ENCODE measurements at regions not wholly inside any gene's neighbourhood (a gene's known extent, or its start where the extent isn't known, plus 50 kb on each side); places are given as distances from the start of the nearest gene placed in this dataset.

DNA sequence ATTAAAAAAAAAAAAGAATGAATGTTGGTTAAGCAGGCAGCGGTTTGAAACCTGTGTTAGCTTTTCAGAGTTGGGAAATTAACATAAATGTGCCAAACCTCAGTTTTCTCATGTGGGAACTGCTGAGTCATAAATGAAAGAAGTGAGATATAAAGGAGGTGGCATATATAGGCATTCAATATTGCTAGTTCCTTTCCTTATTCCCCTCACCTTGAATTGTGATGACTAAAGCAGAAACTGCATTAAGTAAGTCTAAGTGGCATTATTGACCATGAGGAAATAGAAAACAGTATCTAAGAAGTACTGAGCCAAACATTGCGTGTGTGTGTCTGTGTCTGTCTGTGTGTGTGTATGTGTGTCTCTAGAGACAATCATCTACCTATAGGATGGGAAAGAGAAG, 691.2 kb downstream of the TLR4 start:
- DNase-seq (ENCODE audit: low spot score): no peak

DNA sequence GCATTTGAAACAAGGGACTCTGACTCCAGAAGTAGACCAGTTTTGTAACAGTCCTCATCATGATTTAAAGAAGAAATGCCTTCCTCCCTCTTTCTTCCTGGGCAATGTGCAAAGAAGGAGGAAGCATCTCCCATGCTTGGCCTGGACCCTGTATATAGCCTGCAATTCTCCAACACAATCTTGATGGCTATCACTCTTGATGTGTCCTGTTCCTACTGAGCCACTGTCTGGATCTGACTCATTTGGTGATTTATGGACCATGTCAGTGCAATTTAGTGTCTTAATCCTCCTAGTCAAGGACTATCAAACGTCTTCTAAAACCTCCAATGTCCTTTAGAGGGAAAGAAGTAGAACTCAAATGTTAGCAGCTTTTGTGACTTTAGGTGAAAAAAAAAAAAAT, 697.3 kb downstream of the TLR4 start:
- DNase-seq (ENCODE audit: low spot score): no peak

DNA sequence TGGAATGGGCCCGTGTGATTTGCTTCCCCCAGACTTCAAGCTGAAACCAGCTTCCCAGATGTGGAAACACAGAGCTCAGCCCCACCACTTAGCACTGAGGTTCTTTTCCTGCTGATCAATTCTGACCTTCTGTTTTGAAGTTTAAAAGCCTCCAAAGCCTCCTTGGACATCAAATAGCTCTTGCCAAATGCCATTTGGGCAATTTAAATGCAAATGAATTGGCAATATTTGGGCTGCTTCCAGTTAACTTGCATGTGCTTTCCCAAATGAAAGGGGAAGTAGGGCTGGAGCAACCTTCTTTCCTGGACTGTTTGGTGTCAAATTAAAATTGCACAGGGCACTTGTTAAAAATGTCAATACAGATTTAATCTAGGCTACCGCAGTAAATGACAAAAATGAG, 710.5 kb downstream of the TLR4 start:
- DNase-seq (ENCODE audit: low spot score): no peak

DNA sequence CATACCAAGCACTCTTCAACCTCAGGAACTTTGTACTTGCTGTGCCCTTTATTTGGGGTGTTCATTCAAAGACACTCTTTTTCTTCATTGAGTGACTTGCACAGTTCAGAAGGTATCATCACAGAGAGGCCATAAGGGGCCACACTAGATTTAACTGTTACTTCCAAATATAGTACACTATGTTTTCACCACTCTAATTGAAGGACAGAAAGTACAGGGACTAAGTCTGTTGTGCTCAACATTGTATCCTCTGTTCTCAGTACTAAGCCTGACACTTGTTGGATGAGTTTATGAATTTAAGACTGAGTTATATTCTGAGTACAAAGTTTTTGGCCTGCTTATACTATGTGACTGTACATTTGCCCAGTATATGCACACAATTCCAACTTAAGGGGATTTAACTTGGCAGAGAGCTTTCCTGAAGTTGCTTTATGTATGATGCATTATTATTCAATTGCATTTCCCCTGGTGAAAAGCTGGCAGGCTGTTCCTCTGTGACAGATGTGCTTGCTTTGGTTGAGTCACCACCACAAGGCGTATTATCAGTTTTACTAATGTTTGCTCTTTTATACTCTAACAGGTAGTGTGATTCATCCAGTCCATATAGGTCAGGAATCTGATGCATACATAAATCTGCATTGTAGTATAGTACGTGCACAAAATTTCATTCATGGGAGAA, 714.8 kb downstream of the TLR4 start:
- DNase-seq (ENCODE audit: low spot score): no peak

DNA sequence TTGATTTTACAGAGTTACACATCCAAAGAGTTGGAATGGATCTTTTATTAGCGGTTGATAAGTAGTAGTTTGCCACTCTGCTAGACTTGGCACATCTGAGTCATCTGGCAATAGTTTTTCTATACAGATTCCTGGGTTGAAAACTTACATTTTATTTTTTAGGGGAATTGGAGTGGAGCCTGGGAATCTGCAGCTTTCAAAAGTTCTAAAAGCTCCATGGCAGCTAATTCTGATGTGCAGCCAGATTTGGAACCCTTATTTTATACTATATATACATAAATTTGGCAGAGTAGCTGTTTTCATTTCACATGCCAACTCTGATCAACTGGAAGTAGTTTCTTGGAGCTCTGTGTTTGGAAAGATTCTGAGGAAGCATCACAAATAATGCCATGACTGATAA, 715.5 kb downstream of the TLR4 start:
- DNase-seq (ENCODE audit: low spot score): no peak

DNA sequence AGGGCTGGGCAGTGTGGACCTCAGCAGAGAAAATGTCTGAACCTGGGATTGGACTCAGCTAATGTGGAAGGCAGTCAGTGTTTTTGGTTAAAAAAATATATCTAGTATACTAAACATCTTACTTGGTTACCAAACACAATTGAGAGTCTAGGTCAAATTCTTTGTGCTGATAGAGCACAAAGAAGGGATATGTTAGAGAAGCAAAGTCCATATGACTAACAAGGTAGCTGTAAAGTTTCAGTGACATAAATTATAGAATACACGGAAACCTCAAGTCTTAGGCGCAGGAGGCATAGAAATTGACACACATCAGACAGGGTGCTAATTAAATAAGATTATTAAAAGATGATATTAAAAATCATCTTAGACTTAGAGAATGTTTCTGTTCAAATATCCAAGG, 718.3 kb downstream of the TLR4 start:
- DNase-seq (ENCODE audit: low spot score): no peak

DNA sequence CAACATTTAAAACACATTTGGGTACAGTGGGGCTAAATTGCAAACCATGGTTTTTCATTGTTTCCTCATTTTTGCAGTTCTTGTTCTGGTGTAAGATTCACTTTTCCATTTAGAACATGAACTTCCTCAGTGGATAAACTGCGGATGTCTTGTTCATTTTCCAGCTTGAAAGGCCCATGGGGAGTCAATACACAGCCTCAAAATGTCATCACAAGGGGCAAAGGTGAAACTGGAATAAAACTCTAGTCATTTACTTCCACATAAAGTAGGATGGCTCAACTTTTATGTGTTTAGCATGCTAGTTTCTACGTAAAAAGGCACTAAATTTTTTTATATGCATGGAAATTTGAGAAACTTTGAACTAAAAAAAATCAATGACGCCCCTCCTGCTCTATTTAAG, 718.8 kb downstream of the TLR4 start:
- DNase-seq (ENCODE audit: low spot score): no peak

DNA sequence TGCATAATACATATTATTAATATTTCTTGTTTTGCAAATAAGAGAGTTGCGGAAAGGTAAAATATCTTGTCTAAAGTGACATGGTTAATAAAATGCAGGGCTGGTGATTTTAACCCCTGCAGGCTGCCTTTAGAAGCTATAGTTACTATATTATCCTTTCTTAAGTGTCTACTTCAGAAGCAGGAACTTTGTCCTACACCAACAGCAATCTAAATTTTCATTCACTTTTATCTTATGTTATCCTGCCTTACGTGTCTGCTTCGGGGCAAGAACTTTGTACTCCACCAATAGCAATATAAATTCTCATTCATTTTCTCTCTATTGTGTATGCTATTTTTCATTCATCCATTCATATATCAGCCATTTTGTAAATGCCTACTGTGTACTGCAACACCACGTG, 719.5 kb downstream of the TLR4 start:
- DNase-seq (ENCODE audit: low spot score): no peak

DNA sequence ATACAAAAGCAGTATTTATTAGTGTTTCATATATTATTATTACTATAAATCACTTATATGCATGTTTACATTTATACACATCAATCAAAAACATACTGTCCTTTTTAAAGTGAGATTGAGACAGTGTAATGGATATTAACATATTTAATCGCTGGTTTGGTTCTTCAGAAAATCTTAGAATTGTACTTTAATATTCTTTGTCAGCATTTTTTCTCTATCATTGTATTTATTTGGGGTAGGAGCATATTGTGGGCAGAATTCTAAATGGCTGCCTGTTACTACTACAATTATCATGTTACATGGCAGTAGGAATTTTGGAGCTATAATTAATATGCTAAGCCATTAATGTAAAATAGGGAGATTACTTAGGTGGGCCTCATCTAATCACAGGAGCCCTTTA, 722.6 kb downstream of the TLR4 start:
- DNase-seq (ENCODE audit: low spot score): no peak

DNA sequence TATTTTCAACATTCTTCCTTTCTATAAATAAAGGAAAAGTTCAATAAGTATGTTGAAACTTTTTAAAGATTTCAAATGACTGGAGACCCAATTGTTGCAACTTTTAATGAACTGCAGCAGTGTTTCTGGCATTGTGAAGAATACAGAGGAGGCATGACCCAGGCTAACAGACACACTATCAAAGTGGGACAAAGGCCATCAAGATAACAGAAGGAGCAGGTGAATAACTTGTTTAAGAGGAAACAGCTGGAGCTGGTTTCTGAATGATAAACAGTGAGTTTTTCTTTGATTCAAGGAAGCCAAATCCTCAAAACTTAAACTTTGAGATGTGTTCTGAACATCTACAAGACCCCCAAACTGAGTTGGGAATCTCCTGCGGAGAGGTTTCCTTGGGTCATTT, 734.6 kb downstream of the TLR4 start:
- peak; percentile 9 for DNase-seq (ENCODE audit: low spot score)

DNA sequence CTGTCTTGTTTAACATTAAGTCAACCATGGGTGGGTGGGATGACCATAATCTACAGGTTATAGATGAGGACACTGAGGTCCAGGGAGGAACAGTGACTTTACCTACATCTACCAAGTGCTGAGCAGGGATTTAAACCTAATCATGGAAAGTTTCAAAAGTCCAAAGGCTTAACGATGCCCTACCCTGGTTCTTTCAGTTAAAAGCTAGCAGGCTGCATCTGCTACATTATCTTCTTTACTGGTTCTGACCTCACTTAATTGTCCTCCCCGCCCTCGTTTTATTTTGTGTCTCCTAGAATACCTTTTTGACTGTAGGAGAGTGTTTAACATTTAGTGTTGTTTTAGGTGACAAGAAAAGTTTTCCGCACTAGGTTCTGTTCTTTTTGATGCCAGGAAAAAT, 735.2 kb downstream of the TLR4 start:
- no peak for DNase-seq (ENCODE audit: low spot score)

DNA sequence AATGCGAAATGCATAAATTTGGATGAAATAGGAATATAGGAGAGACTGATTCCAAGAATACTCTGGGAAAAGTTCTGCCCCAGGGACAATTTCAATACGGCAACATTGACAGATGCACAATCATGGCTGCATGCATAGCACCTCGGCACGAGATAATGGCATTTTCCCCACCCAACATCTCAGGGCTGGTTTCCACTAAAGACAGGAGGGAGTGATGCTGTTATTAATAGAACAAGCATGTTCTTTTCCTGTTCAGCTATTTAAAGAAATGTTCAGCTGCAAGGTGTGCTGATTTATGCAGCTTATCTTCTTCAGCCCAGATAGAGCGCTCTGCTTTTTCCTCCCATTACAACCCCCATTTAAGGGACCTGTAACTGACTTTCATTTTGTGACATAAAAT, 740.2 kb downstream of the TLR4 start:
- DNase-seq (ENCODE audit: low spot score): no peak

DNA sequence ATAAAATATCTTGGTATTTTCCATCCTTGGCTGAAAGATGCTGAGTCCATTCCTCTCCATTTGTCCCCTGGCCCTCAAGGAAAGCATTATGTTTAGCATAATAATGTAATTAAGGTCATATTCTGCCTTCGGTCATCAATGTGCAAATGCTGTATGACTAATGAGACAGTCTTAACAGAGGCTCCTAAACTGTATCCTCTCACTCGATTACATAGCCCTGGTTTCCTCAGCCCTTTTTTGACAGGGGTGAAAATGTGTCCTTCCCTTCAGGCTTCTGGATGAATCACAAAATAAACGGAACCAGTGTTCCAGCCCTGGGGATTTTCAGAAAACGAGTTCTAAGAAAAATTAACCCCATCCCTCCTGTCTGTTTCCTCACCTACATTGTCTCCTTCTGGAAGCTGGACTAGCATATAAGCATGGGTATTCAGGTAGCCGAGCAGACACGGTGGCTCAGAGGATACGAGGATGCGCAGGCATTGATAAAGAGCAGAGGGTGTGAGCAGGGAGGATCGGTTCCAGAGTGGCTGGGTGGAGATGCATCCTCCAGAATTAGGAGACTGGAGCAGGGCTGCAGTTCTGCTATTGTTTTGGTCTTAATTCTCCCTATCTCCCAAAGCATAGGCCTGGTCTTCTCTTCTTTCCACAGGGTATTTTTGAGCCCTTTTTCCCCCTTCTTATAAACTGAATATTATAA, 742.9 kb downstream of the TLR4 start:
- DNase-seq (ENCODE audit: low spot score): no peak

DNA sequence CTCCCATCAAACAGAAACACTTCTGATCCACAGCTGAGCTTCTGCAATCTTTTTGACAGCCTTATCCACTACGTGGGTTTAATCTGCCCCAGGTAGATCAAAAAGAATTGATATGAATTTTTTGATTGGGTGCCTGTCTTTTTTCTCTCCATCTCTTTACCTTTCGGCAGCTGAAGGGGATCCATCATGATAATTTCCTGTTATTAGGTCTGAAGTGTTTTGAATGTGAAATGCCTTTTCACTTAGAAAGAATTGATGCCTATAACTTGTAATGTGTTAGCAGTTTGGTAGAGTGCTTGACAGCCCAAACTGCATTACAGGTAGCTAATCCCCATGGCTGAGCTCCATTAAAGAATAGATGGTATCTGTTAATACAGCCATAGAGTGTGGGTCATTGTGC, 745.4 kb downstream of the TLR4 start:
- DNase-seq (ENCODE audit: low spot score): no peak

DNA sequence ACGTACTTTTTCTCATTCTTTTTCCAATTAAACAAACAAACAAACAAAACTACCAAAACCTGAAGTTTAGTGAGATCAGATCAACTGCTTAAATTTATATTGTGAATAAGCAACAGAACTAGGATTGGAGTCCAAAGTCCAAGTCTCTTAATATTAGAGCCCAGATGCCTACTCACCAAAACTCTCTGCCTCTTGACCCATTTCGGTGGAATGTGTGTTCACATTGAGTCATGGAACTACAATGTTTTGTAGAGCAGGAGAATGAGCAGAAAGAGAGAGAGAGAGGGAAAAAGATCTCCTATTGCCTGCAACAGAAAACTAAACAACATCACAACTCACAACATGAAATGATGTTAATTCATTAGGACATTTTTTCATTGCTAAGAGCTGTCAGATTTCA, 751.1 kb downstream of the TLR4 start:
- no peak for DNase-seq (ENCODE audit: low spot score)

DNA sequence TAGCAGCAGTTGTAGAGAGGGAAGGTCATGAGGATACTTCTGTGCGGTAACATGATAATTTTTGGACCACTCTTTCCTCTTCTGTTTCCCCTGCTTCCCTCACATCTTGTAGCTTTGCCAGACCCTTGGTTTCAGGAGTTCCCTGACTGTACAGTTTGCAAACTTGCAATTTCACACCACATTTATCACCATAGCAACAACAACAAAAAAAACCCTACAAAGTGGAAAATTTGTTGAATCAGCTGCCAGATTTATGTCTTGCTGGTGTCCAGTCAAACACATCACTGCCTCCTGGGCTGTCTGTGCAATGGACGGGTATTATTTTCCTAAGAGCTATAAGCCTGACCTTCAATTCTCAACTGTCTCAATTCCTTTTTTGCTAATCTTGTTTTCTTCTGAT, 751.6 kb downstream of the TLR4 start:
- DNase-seq (ENCODE audit: low spot score): no peak

DNA sequence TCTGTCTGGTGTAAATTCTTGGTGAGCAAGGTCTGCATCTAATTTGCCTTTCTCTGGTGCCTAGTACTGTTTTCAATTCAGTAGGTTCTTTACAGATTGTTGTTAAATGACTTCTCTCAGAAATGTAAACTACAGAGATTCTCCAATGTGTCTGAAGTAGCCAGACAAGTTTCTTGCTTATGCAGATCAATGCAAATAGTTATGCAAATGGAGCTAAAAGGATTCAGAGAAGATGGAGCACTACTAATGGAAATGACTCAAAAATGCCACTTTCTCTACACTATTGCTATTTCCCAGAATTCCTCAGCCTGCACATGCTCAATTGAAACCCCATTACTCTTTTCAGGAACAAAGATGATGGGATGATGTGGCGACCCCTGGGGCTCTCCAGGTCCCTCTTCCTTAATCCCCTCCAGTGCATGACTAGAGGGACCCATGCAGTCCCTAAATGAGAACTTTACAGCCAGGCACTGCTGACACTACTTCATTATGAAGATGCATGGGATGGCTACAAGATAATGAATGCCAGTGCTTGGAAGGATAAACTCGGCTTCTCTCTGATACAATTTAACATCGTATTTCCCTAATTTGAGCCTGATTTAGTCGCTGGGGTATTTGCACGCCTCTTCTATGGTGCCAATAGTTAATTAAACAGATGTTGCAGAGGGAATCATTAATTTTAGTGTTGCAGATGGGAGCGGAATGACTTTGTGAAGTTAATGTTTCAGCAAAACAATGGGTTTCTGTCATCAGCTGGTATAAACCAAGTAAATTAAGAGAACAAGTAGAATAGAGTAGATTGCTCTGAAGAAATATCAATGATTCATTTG, 753.2 kb downstream of the TLR4 start:
- DNase-seq (ENCODE audit: low spot score): no peak

DNA sequence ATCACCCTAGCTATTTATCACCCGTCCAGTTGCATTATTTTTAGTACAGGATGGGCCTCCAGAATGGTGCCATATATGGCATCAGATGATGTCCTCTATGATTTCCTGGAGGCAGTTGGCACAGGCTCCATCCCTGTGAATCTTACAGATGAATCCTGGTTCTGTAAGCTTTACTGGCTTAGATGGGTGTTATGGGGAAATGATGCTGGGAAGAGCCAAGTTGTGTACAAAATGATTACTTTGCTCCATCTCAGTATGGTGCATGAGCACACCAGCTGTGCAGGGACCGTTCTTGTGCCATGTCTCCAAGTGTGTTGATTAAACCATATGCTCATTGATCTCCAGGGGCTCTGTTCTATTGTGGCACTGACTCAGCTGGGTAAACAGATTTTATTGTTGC, 755.7 kb downstream of the TLR4 start:
- DNase-seq (ENCODE audit: low spot score): no peak

DNA sequence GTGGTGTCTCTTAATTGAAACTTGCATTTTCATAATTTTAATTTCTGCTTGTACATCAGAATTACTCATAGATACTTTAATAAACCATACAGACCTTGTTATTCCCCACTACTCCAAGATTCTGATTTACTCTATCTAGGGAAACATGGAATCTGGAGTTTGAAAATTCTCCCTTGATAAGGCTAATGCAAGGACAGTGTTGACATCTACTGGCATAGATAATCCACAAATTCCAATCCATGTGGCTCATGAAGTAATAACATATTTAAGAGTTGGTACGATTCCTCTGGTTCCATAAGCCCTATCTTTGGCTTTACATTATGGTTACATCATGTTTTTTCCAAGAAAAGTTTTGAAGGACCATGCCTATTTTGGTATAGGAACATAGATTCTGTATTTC, 759.2 kb downstream of the TLR4 start:
- DNase-seq (ENCODE audit: low spot score): no peak

DNA sequence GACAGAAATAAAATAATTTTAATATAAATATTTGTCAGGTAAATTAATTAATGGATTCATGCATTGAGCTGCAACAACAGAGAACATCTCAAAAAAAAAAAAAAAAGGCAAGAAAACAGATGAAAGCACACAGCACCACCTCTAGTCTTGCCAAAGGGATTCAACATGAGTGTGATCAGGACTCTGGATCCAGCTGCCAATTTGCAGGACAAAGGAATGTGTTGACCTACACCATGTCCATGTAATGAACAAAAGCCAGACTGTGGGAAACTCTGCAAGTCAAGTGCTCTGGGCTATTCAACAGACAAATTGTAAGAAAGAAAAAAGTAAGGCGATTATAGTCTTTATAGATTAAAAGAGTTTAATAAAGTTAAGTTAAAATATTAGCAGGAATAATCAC, 769.3 kb downstream of the TLR4 start:
- no peak for DNase-seq (ENCODE audit: low spot score)

DNA sequence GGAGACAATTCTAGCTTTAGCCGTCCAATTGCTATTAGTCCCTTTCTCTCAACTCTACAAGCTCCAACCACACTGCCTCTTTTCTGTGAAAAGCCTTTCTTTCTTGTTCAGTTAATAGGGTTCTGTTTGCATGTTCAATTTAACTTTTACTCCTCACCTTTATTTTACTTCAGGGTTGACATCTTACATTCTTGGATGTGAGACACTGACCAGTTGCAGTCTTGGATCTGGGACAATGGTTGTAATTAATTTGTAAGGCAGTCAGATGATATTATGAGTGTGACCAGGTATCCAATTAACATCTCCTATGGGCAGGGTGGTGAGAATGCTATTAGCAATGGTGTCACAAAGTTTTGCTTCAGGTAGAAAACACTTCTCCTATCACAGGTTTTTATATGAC, 774.5 kb downstream of the TLR4 start:
- no peak for DNase-seq (ENCODE audit: low spot score)

DNA sequence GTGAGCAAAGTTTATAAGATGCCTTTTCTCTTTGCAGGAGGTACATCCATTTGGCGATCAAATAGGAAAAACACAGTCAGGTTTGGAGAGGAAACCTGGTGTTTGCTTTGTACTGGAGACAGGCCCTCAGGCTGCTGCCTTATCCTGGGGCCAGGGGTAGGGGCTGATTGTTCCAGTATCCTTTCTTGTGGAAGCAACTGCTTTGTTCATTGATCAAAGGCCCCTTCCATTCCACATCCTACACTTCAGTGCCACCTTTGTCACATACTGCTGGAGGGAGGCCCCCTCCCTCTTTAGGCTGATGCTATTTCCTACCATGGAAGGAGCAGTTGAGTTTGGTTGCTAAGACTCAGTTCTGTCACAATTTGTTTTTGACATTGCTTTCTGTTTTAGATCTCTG, 778.1 kb downstream of the TLR4 start:
- no peak for DNase-seq (ENCODE audit: low spot score)

DNA sequence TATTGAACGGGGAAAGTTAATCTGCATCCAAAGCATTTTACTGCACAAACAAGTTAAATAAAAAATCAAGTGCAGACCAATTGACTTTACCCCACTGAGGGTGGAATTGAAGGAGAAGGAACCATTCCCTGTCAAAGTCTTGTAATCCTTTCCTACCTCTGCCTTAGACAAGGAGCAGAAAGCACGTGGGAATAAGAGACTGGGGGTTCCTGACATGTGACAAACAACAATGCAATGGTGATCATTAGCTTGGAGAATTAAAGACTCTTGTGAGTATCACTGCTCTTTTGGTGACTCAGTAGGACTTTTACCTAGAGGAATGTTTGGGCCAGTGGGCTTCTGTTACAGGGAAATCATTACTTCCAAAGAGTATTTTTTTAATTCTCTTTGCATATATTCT, 779.5 kb downstream of the TLR4 start:
- DNase-seq (ENCODE audit: low spot score): no peak
